AG04449 (cell line): ENCODE measurements at regions not wholly inside any gene's neighbourhood (a gene's known extent, or its start where the extent isn't known, plus 50 kb on each side); places are given as distances from the start of the nearest gene placed in this dataset.

Source experiments
- CTCF ChIA-PET: fragments of 350-600 bp; formaldehyde crosslinking; extraction: SDS; loops from one replicate; lab custom pipeline; 2021; ENCODE audit warnings: antibody characterized with exemption; lab: Yijun Ruan, JAX
- POLR2A ChIA-PET: fragments of 400-600, 350-600 bp; formaldehyde crosslinking; extraction: SDS; loops from one replicate; lab custom pipeline; 2020; ENCODE audit warnings: antibody characterized with exemption, inconsistent platforms; lab: Yijun Ruan, JAX
- DNase-seq: peaks from one replicate; pipeline ENCODE4 v3.0.0-alpha.2; 2010; ENCODE audit warnings: low read depth, low spot score
- H3K4me3 ChIP-seq: 2 replicates; pipeline ENCODE4 v1.5.1; 2011; ENCODE audit warnings: low read depth, mild to moderate bottlenecking, control low read depth, low read length
- CTCF ChIP-seq: IDR thresholded peaks from one replicate; pipeline ENCODE4 v1.5.1; 2011; ENCODE audit warnings: mild to moderate bottlenecking, moderate library complexity, low read length, control low read depth, inconsistent platforms; ENCODE audit not compliant: insufficient read depth; ENCODE audit errors: missing control alignments

- no peak for DNase-seq
- no peak for TF ChIP-seq CTCF
- CTCF ChIA-PET = interaction anchor here (1.9 to 2.4 kb wide), 2 partner anchors 17 to 250 kb away, joined by 6 to 7 read pairs; no protein-coding TSS in a partner anchor
- POLR2A ChIA-PET = interaction anchor here (0.5 kb wide), 1 partner anchor 329 kb away, joined by 5 read pairs; no protein-coding TSS in a partner anchor
- no peak overlapping the region for H3K4me3 ChIP-seq
Observed at GRCh38 chr10:94069884-94070283, 76.2 kb downstream of the PLCE1 start.

GRCh38 chr10:94074462-94074861 is 80.7 kb downstream of the PLCE1 start:
- no peak overlapping the region for H3K4me3 ChIP-seq
- DNase-seq = no peak
- CTCF ChIA-PET = interaction anchor here (1.1 to 4.1 kb wide), 2 partner anchors 12 to 246 kb away, joined by 3 to 71 read pairs; no protein-coding TSS in a partner anchor
- TF ChIP-seq CTCF = no peak
- POLR2A ChIA-PET = no interaction called here

GRCh38 chr10:94075506-94075905 is 81.8 kb downstream of the PLCE1 start:
- TF ChIP-seq CTCF = no peak
- ChIA-PET CTCF (interaction anchor here (0.6 to 4.1 kb wide), 21 partner anchors 9 to 370 kb away, joined by 3 to 71 read pairs (median 6); no protein-coding TSS in a partner anchor), POLR2A (no interaction called here)
- H3K4me3 ChIP-seq = no peak overlapping the region
- DNase-seq = no peak

- H3K4me3 ChIP-seq = no peak overlapping the region
- POLR2A ChIA-PET = no interaction called here
- TF ChIP-seq CTCF = peak; percentile 62
- DNase-seq = peak; percentile 44
- CTCF ChIA-PET = interaction anchor here (0.8 to 4.1 kb wide), 34 partner anchors 9 to 369 kb away, joined by 3 to 71 read pairs (median 4); no protein-coding TSS in a partner anchor
Observed at GRCh38 chr10:94076325-94076841, 82.7 kb downstream of the PLCE1 start.

GRCh38 chr10:94077042-94077441 is 83.3 kb downstream of the PLCE1 start:
- H3K4me3 ChIP-seq = no peak overlapping the region
- POLR2A ChIA-PET = no interaction called here
- CTCF ChIA-PET = interaction anchor here (0.8 to 4.1 kb wide), 26 partner anchors 8 to 256 kb away, joined by 3 to 71 read pairs (median 4); no protein-coding TSS in a partner anchor
- TF ChIP-seq CTCF = no peak
- DNase-seq = no peak

- no peak for DNase-seq
- CTCF ChIA-PET = interaction anchor here (0.6 to 6.0 kb wide), 3 partner anchors 163 to 364 kb away, joined by 3 to 30 read pairs (median 5); no protein-coding TSS in a partner anchor
- H3K4me3 ChIP-seq = no peak overlapping the region
- POLR2A ChIA-PET = no interaction called here
- no peak for TF ChIP-seq CTCF
Observed at GRCh38 chr10:94080108-94080507, 86.4 kb downstream of the PLCE1 start.
